ENCODE measurements at regions not wholly inside any gene's neighbourhood (a gene's known extent, or its start where the extent isn't known, plus 50 kb on each side); places are given as distances from the start of the nearest gene placed in this dataset.

DNA sequence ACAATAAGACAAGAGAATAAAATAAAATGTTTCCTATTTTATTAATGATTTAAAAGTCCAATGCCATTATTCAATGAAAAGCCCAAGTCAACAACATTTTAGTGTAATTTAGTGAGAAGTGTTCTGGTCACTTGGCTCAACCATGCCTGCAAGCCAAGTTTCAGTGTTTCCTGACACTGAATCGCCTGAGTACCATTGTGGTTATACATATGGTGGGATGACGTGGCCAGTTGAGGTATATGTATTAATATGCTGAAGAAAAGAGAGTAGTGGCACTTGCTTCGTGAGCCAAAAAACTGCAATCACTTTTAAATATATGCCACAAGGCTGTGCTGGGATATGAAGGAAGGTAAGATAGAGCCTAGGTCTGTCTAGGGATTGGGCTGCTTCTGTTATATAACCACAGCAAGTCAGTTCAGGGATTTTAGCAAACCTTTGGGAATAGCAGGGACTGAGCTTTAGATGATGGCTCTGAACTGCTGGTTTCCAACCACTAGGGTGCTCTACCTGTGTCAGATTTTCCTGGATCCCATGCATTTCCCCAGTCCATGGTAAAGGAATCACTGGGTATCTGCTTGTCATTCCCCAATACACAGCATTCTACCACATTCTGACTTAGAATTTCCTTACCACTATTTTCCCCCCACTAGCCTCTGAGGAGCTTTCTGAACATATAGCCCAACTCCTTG is 214.0 kb upstream of the PRPS1L1 start:
- no peak for DNase-seq (ENCODE audit: low read depth, low spot score)

GRCh38 chr7:18243731-18244130 is 216.1 kb upstream of the PRPS1L1 start:
- DNase-seq (ENCODE audit: low read depth, low spot score) = no peak

- no peak for DNase-seq (ENCODE audit: low read depth, low spot score)
Observed at GRCh38 chr7:18250133-18250532, 222.5 kb upstream of the PRPS1L1 start.

DNA sequence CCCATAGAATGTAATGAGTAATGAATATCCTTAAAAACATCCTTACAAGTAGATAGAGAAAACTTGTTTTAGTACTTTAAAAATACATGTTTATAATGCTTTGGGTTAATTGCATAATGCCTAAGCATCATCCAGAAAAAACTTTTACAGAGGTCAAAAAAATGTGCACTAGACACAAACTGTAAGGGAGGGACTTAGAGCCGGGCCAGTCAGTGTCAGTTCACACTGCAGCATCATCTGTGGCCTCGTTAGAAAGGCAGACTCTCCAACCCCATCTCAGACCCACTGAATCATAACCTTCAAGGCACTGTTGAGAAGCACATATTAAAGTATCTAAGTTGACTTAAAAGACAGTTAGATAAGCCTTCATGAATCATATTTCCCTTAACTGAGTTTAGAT is 230.1 kb upstream of the PRPS1L1 start:
- no peak for DNase-seq (ENCODE audit: low read depth, low spot score)

GRCh38 chr7:18262058-18262457 is 233.5 kb upstream of the HDAC9 start:
- no peak for DNase-seq (ENCODE audit: low read depth, low spot score)

GRCh38 chr7:18265611-18266281 is 229.8 kb upstream of the HDAC9 start:
- no peak for DNase-seq (ENCODE audit: low read depth, low spot score)

DNA sequence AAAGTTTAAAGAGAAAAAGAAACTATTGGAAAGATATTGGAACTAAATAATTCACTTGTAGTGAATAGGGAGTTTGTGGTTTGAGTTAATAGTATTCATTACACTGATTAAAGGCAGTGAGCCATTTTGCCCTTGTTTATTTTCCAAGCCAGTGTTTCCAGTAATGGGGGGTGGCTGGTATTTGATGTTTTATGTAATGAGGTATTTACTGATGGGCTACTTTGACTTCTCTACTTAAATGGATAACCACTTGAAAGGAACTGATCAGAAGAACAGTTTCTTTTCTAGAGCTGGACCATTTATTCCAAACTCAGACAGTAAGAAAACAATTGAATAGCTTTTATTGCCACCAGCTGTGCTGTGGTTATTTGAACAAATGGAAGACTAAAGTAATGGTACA is 227.0 kb upstream of the HDAC9 start:
- no peak for DNase-seq (ENCODE audit: low read depth, low spot score)

GRCh38 chr7:18276380-18276779 is 219.2 kb upstream of the HDAC9 start:
- no peak for DNase-seq (ENCODE audit: low read depth, low spot score)

DNA sequence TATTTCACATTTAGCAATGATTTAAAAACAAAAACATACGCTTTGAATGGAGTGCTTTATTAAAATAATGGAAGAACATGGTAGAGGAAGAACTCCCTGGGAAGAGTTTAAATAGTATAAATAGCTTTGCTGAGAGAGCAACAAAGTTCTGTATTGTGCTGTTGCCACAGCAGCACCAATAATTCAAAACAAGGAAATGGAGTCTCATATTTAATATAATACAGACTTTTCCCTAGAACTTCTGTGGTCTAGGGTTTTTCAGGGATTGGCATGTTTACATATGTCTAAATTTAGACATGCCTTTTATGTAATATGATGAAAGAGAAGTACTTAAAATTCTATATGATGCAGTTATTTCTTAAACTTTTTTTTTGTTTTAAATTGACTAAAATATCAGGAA is 217.2 kb upstream of the HDAC9 start:
- DNase-seq (ENCODE audit: low read depth, low spot score) = no peak

DNA sequence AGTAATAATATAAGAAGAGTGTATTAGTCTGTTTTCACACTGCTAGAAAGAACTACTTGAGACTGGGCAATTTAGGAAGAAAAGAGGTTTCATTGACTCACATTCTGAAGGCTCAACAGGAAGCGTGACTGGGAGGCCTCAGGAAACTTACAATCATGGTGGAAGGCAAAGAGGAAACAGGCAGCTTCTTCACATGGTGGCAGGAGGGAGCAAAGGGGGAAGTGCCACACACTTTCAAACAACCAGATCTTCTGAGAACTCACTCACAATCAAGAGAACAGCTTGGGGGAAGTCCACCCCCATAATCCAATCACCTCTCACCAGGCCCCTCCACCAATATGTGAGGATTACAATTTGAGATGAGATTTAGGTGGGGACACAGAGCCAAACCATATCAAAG is 212.5 kb upstream of the HDAC9 start:
- DNase-seq (ENCODE audit: low read depth, low spot score) = no peak

DNA sequence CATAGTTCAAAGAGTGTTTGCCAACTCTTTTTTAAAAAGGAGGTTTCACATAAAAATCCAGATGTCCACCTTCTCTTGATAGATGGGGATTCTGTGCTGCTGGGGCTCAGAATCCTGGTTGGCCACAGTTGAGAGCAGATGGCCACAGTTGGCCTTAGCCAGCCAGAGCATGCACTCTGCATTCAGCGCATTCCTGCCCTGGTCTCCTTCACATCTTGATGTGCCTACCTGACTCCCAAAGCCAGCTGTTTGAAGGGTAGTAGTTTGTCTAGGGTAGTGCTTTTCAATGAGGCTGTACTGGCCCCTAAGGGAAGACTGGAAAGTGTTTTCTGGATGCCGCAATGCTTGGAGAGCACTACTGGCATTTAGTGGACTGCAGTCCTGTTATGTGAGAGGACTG is 208.1 kb upstream of the HDAC9 start:
- no peak for DNase-seq (ENCODE audit: low read depth, low spot score)

DNA sequence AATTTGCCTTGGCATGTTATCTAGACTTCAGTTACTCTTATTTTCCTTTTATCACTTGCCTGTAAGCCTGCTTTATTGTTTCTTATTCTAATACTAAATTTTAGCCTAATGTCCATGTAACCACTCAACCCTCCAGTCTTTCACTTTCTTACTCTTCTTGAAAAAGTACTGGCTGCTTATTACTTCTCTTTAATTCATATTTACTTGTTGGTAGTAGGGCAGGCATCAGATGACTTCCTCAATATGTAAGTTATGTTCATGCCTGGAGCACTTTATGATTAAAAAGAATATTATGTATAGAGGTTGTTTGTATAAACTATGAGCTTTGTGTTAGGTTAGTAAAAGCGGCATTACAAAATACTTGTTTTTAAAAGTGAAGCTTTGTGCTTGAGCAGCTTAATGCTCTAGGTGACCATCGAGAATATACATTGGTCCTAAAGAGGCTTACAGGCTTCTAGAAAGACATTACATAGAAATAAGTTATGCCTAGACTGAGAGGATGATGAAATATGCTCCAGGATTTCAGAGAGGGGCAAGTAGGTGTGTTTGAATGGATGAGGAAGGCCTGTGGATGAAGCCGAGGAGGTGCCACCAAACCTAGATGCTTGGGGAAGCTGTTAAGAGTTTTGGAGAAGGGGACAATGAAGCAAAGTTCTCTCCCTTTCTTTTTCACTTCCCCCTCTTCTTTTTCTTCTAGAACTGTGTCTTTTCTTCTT is 207.1 kb upstream of the HDAC9 start:
- DNase-seq (ENCODE audit: low read depth, low spot score) = no peak

- no peak for DNase-seq (ENCODE audit: low read depth, low spot score)
Observed at GRCh38 chr7:18289788-18290187, 205.8 kb upstream of the HDAC9 start.

DNA sequence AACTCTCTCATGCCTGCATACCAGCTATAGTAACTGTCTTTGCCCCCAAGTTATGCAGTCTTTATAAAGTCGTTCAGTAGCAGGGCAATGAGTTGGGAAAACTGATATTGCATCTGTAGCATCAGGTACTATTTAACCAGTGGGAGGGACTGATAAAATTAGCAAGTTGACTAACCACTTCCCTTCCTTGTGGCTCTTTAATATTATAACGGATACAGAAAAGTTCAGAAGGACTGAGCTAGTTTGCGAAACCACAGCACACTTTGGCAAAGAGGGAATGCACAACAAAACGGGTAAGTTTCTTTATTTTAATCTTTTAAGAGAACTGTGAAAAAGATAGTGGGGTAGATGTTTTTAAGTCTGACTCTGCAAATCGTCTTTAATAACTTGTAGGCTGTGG is 205.3 kb upstream of the HDAC9 start:
- no peak for DNase-seq (ENCODE audit: low read depth, low spot score)

- DNase-seq (ENCODE audit: low read depth, low spot score) = no peak
Observed at GRCh38 chr7:18290865-18291264, 204.7 kb upstream of the HDAC9 start.

DNA sequence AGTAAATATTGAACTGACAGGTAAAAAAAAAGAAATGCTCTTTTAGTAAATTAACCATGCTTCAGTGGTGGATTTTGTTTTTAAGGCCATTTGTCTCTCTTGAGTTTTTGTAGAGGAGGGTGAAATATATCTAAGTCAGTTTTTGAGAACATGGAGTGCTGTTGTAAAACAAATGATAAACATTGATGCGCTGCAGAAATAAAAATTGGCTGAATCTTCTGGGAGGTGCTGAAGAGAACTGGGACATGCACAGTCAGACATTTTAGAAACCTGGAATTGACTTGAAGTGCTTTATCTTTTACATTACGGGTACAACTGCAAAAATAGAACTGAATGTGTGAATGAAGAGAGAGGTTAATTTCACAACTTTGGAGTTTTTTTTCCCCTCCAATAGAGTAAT is 203.0 kb upstream of the HDAC9 start:
- DNase-seq (ENCODE audit: low read depth, low spot score) = no peak

DNA sequence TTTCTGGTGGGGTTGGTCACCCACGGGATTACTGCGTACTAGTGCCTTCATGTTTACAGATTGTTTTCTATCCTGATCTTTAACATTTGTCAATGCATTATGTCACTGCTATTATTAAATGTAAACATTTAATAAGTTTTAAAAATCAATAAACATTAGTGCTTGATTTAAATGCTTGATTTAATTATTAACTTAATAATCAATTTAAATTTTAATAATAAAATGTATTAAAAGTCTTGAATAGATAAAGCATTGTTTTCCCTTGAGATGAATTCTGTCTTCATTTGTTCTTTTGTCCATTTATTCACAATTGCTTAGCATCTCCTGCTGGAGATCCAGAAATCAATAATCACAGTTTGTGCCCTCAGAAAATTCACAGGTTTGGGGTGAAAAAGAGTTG is 201.8 kb upstream of the HDAC9 start:
- no peak for DNase-seq (ENCODE audit: low read depth, low spot score)

- no peak for DNase-seq (ENCODE audit: low read depth, low spot score)
Observed at GRCh38 chr7:18294411-18294810, 201.1 kb upstream of the HDAC9 start.

- no peak for DNase-seq (ENCODE audit: low read depth, low spot score)
Observed at GRCh38 chr7:18295781-18296423, 199.6 kb upstream of the HDAC9 start.

DNA sequence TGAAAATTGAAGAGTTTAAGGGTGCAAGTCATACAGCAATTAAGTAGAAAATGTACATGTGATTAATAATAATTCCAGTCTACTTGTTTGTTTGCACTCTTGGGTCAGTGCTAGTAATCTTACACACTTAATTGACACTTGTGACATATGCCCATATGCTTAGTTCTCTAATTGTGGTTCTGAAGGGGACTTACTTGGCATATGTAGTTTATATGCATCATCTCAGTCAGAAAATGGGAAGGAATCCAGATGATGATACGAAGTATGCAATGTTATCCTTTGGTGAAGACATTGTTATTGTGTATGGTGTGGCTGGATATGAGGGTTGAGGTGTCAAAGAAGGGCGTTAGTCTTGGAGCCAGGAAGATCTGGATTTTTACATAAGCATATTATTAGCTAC is 193.5 kb upstream of the HDAC9 start:
- DNase-seq (ENCODE audit: low read depth, low spot score) = no peak

DNA sequence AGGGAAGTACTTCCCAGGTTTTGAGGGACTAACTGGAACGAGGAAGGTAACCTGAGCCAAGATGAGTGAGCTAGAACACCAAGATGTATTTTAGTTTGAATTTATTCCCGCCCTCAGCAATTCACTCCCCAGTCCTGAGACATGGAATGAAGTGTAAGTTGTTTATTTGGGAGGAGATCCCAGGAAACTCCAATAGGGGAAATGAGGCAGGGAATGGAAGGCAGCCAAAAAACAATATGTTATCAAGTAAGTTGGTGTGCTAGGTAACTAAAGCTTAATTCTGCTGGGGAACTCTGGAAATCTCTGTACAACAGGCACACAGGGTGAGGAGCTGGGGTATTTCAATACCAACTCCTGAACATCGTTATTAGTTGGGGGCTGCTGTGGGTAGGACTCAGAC is 189.7 kb upstream of the HDAC9 start:
- DNase-seq (ENCODE audit: low read depth, low spot score) = no peak

DNA sequence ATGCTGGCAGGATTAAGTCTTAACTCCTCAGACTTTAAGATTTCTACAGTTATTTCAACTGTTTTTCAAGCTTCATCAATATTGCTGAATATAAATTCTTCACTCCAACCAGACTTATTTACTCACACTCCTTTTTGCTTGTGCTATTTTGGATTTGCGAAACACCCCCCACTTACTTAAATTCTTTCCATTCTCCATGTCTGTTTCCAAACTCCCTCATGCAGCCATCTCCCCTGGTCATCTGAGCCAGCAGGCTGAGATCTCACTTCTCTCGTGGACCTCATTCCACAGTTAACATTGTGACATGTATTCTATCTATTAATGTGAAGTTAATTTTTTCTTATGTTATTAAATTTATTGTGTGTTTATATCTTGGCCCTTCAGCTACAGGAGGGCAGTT is 188.9 kb upstream of the HDAC9 start:
- DNase-seq (ENCODE audit: low read depth, low spot score) = no peak
